Ascending aorta (tissue), 2 donors: ENCODE measurements at regions not wholly inside any gene's neighbourhood (a gene's known extent, or its start where the extent isn't known, plus 50 kb on each side); places are given as distances from the start of the nearest gene placed in this dataset.

Experiments
- DNase-seq, 2 donors: peaks; one replicate each; pipeline ENCODE4 v3.0.0-alpha.2; 2019; ENCODE audit warnings: low spot score in 2 of 2
- H3K27ac ChIP-seq, 2 donors: fragments of 200-600 bp; sonication (generic); one replicate each; pipeline ENCODE4 v1.5.1; 2016 to 2017; ENCODE audit warnings: mild to moderate bottlenecking in 1 of 2
- H3K27me3 ChIP-seq: fragments of 200-600 bp; sonication (generic); one replicate; pipeline ENCODE4 v1.5.1; 2017
- H3K36me3 ChIP-seq, 2 donors: fragments of 200-600 bp; sonication (generic); one replicate each; pipeline ENCODE4 v1.5.1; 2016
- H3K4me1 ChIP-seq, 2 donors: fragments of 200-600 bp; sonication (generic); one replicate each; pipeline ENCODE4 v1.5.1; 2016 to 2017; ENCODE audit warnings: mild to moderate bottlenecking in 1 of 2
- H3K4me3 ChIP-seq, 2 donors: fragments of 200-600 bp; sonication (generic); one replicate each; pipeline ENCODE4 v1.5.1; 2016 to 2017; ENCODE audit warnings: mild to moderate bottlenecking in 1 of 2
- H3K9me3 ChIP-seq, 2 donors: fragments of 200-600 bp; sonication (generic); one replicate each; pipeline ENCODE4 v1.5.1; 2016
- CTCF ChIP-seq, 3 experiments: fragments of 200-600 bp in 2 of 3; fragments of 450-650 bp in 1 of 3; sonication (generic) in 2 of 3; IDR thresholded peaks; one replicate each; pipeline ENCODE4 v1.5.1; 2016 to 2019; ENCODE audit warnings: antibody characterized with exemption in 3 of 3, mild to moderate bottlenecking in 1 of 3, moderate library complexity in 1 of 3
- intact Hi-C: fragments of 100-400 bp; cut with DNase I; formaldehyde crosslinking; loops from one replicate; pipeline ENCODE4 v1.15.1; 2023

- no peak for TF ChIP-seq CTCF (IDR thresholded peaks at IDR 0.05)
- no peaks in the 10 kb centered on the region for H3K27me3 ChIP-seq
- no peak overlapping the region for H3K4me3 ChIP-seq
- H3K9me3 ChIP-seq = no peaks in the 10 kb centered on the region
- no peaks in the 10 kb centered on the region for H3K4me1 ChIP-seq
- no peak overlapping the region for H3K27ac ChIP-seq
- DNase-seq = no peak
- intact Hi-C loops = no loop called here
- H3K36me3 ChIP-seq = no peaks in the 10 kb centered on the region
Observed at GRCh38 chr3:79976466-79976865, 208.7 kb upstream of the ROBO1 start.

GRCh38 chr3:79973917-79974595 is 206.3 kb upstream of the ROBO1 start:
- no peaks in the 10 kb centered on the region for H3K27me3 ChIP-seq
- DNase-seq = no peak
- TF ChIP-seq CTCF (IDR thresholded peaks at IDR 0.05) = no peak
- H3K4me1 ChIP-seq = no peaks in the 10 kb centered on the region
- no peak overlapping the region for H3K27ac ChIP-seq
- no peak overlapping the region for H3K4me3 ChIP-seq
- intact Hi-C loops = no loop called here
- no peaks in the 10 kb centered on the region for H3K9me3 ChIP-seq
- no peaks in the 10 kb centered on the region for H3K36me3 ChIP-seq

GRCh38 chr3:79973482-79973881 is 205.7 kb upstream of the ROBO1 start:
- no peak for TF ChIP-seq CTCF (IDR thresholded peaks at IDR 0.05)
- Histone ChIP-seq H3K36me3 (no peaks in the 10 kb centered on the region), H3K4me3 (no peak overlapping the region), H3K4me1 (no peaks in the 10 kb centered on the region), H3K9me3 (no peaks in the 10 kb centered on the region), H3K27ac (no peak overlapping the region), H3K27me3 (no peaks in the 10 kb centered on the region)
- intact Hi-C loops = no loop called here
- DNase-seq = no peak

- H3K36me3 ChIP-seq = no peaks in the 10 kb centered on the region
Observed at GRCh38 chr3:79968418-79968817, 200.6 kb upstream of the ROBO1 start.

GRCh38 chr3:79960594-79960993 is 192.8 kb upstream of the ROBO1 start:
- intact Hi-C loops = no loop called here
- Histone ChIP-seq H3K4me3 (no peak overlapping the region), H3K27me3 (no peaks in the 10 kb centered on the region), H3K4me1 (no peaks in the 10 kb centered on the region), H3K27ac (no peak overlapping the region), H3K9me3 (peaks cover 0 to 9% of the 10 kb centered on the region in 2 donors), H3K36me3 (no peaks in the 10 kb centered on the region)
- no peak for TF ChIP-seq CTCF (IDR thresholded peaks at IDR 0.05)
- DNase-seq = no peak

More at GRCh38 chr3:79968418-79968817, 200.6 kb upstream of the ROBO1 start:
- TF ChIP-seq CTCF (IDR thresholded peaks at IDR 0.05) = no peak
- no peaks in the 10 kb centered on the region for H3K27me3 ChIP-seq
- no peak overlapping the region for H3K4me3 ChIP-seq
- intact Hi-C loops = no loop called here
- H3K27ac ChIP-seq = no peak overlapping the region
- no peak for DNase-seq
- H3K4me1 ChIP-seq = no peaks in the 10 kb centered on the region
- peaks cover 0 to 5% of the 10 kb centered on the region in 2 donors for H3K9me3 ChIP-seq

GRCh38 chr3:79957066-79957465 is 189.3 kb upstream of the ROBO1 start:
- no peaks in the 10 kb centered on the region for H3K36me3 ChIP-seq
- no peak overlapping the region for H3K4me3 ChIP-seq
- no peak for DNase-seq
- intact Hi-C loops = no loop called here
- no peaks in the 10 kb centered on the region for H3K4me1 ChIP-seq
- no peak overlapping the region for H3K27ac ChIP-seq
- no peaks in the 10 kb centered on the region for H3K27me3 ChIP-seq
- TF ChIP-seq CTCF (IDR thresholded peaks at IDR 0.05) = no peak
- no peaks in the 10 kb centered on the region for H3K9me3 ChIP-seq
